AG10803 (cell line): ENCODE measurements at regions not wholly inside any gene's neighbourhood (a gene's known extent, or its start where the extent isn't known, plus 50 kb on each side); places are given as distances from the start of the nearest gene placed in this dataset.
A peak's percentile ranks its signal among the peaks of the same experiment; 100 is the strongest.

Experiments
- DNase-seq: peaks from one replicate; pipeline ENCODE4 v3.0.0; 2010; ENCODE audit warnings: low read depth
- H3K4me3 ChIP-seq: 2 replicates; pipeline ENCODE4 v1.5.1; 2011; ENCODE audit warnings: mild to moderate bottlenecking, low read length, control low read depth
- CTCF ChIP-seq: conservative IDR thresholded peaks from 2 replicates; pipeline ENCODE4 v1.5.1; 2011; ENCODE audit warnings: mild to moderate bottlenecking, low read length, control low read depth, inconsistent platforms

- no peak overlapping the region for H3K4me3 ChIP-seq
- no peak for DNase-seq
- no peak for TF ChIP-seq CTCF
Observed at GRCh38 chr13:50724438-50724837, 119.1 kb downstream of the DLEU7 start.

- no peak overlapping the region for H3K4me3 ChIP-seq
- no peak for DNase-seq
- no peak for TF ChIP-seq CTCF
Observed at GRCh38 chr13:50724913-50725312, 118.6 kb downstream of the DLEU7 start.

- no peak for DNase-seq
- TF ChIP-seq CTCF, result no peak
- H3K4me3 ChIP-seq, result no peak overlapping the region
Observed at GRCh38 chr13:50726164-50726563, 117.3 kb downstream of the DLEU7 start.

GRCh38 chr13:50729177-50729576, 114.3 kb downstream of the DLEU7 start:
- H3K4me3 ChIP-seq, result no peak overlapping the region
- no peak for DNase-seq
- TF ChIP-seq CTCF, result no peak

GRCh38 chr13:50730496-50731351, 112.8 kb downstream of the DLEU7 start:
- TF ChIP-seq CTCF, result no peak
- no peak overlapping the region for H3K4me3 ChIP-seq
- DNase-seq, result peak; percentile 56

- peak; percentile 93 for DNase-seq
- TF ChIP-seq CTCF, result no peak
- no peak overlapping the region for H3K4me3 ChIP-seq
Observed at GRCh38 chr13:50731400-50731799, 112.1 kb downstream of the DLEU7 start.

- DNase-seq, result peak; percentile 86
- no peak overlapping the region for H3K4me3 ChIP-seq
- no peak for TF ChIP-seq CTCF
Observed at GRCh38 chr13:50732712-50733111, 110.8 kb downstream of the DLEU7 start.
